NB4 (cell line): ENCODE measurements at regions not wholly inside any gene's neighbourhood (a gene's known extent, or its start where the extent isn't known, plus 50 kb on each side); places are given as distances from the start of the nearest gene placed in this dataset.

Experiments
- DNase-seq: peaks from one replicate; pipeline ENCODE4 v3.0.0; 2010; ENCODE audit warnings: low read depth
- H3K4me3 ChIP-seq: one replicate; pipeline ENCODE4 v1.5.1; 2011; ENCODE audit warnings: mild to moderate bottlenecking, low read depth, low read length, moderate library complexity
- MYC ChIP-seq: IDR thresholded peaks from 2 replicates; pipeline ENCODE4 v1.6.1; 2011; ENCODE audit warnings: low read depth, low read length
- POLR2A ChIP-seq: IDR thresholded peaks from 2 replicates; pipeline ENCODE4 v1.6.1; 2011; ENCODE audit warnings: mild to moderate bottlenecking; ENCODE audit not compliant: insufficient read length; ENCODE audit errors: extremely low read depth
- TF ChIP-seq, protein P1 (sequence below): IDR thresholded peaks from one replicate; pipeline ENCODE4 v1.5.1; 2012; ENCODE audit warnings: low read depth, low read length
- TF ChIP-seq, protein P2 (sequence below): IDR thresholded peaks from 2 replicates; pipeline ENCODE4 v1.6.1; 2011; ENCODE audit warnings: low read depth, low read length

- TF ChIP-seq, protein P1, sequence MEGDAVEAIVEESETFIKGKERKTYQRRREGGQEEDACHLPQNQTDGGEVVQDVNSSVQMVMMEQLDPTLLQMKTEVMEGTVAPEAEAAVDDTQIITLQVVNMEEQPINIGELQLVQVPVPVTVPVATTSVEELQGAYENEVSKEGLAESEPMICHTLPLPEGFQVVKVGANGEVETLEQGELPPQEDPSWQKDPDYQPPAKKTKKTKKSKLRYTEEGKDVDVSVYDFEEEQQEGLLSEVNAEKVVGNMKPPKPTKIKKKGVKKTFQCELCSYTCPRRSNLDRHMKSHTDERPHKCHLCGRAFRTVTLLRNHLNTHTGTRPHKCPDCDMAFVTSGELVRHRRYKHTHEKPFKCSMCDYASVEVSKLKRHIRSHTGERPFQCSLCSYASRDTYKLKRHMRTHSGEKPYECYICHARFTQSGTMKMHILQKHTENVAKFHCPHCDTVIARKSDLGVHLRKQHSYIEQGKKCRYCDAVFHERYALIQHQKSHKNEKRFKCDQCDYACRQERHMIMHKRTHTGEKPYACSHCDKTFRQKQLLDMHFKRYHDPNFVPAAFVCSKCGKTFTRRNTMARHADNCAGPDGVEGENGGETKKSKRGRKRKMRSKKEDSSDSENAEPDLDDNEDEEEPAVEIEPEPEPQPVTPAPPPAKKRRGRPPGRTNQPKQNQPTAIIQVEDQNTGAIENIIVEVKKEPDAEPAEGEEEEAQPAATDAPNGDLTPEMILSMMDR, result no peak
- TF ChIP-seq, protein P2, sequence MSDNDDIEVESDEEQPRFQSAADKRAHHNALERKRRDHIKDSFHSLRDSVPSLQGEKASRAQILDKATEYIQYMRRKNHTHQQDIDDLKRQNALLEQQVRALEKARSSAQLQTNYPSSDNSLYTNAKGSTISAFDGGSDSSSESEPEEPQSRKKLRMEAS, result no peak
- TF ChIP-seq MYC (no peak), POLR2A (no peak)
- DNase-seq, result no peak
- H3K4me3 ChIP-seq, result no peak overlapping the region
These were observed 255.7 kb upstream of the DYNLRB2 start for GRCh38 chr16:80285104-80285503.

DNA sequence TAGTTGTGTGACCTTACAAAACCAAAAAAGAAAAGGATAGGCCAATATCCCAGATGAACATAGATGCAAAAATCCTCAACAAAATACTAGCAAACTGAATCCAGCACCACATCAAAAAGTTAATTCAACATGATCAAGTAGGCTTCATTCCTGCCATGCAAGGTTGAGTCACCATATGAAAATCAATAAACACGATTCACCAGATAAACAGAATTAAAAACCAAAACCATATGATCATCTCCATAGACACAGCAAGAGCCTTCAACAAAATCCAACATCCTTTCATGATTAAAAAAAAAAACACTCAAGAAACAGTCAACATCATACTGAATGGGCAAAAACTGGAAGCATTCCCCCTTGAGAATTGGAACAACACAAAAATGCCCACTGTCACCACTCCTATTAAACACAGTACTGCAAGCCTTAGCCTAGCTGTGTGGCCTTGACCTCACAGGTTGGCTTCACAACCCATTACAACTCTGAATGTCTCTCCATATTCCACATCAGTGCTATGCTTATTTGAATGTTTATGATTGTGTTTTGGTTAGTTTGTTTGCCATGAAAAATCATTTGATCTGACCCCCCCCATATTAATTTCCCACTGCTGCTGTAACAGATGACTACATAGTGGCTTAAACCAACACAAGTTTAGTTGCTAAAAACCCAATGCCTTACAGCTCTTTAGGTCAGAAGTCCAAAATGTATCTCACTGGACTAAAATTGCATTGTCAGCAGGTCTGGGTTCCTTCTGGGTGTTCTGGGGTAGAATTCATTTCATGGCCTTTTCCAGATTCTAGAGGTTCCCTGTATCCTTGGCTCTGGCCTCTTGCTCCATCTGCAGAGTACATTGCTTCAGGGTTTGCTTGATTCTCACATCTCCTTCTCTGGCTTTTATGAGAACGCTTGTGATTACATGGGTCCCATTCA is 257.1 kb upstream of the DYNLRB2 start:
- DNase-seq, result no peak
- TF ChIP-seq MYC, result no peak
- no peak for TF ChIP-seq POLR2A
- TF ChIP-seq, protein P2, result no peak
- TF ChIP-seq, protein P1, result no peak
- H3K4me3 ChIP-seq, result no peak overlapping the region

DNA sequence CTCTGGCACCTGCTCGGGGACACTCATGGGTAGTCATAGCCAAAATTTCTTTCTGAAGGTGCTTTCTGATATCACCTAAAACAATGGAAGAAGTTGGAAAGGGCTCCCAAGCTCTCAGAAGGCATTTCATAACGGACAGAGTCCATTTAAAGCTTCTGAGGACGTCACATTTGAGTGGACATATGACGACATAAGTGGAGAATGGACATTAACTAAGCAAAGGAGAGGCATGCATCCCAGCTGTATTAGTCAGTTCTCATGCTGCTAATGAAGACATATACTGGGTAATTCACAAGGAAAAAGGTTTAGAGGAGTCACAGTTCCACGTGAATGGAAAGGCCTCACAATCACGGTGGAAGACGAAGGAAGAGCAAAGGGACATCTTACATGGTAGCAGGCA is 260.2 kb upstream of the DYNLRB2 start:
- no peak overlapping the region for H3K4me3 ChIP-seq
- TF ChIP-seq, protein P1, result no peak
- no peak for TF ChIP-seq POLR2A
- TF ChIP-seq, protein P2, result no peak
- TF ChIP-seq MYC, result no peak
- no peak for DNase-seq

DNA sequence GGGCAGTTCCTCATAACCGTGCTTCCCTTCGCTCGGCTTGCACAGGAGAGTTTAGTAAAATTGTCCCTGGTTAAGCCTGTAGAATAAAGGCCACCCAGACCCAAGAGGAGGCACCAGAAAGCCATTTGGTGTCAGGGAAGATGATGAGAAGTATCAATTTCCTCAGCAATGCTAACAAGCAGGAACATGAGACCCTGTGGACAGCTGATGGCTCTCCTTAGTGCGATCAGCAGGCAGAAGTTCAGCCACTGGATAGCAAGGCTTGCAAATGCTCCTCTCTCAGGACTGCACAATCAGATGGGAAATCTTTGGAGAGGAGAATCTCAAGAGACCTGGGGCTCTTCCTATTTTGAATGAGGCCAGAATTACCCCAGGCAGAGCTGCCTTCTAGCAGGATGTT is 261.1 kb upstream of the DYNLRB2 start:
- TF ChIP-seq MYC (no peak), POLR2A (no peak)
- TF ChIP-seq, protein P2, result no peak
- TF ChIP-seq, protein P1, result no peak
- no peak for DNase-seq
- H3K4me3 ChIP-seq, result no peak overlapping the region

DNA sequence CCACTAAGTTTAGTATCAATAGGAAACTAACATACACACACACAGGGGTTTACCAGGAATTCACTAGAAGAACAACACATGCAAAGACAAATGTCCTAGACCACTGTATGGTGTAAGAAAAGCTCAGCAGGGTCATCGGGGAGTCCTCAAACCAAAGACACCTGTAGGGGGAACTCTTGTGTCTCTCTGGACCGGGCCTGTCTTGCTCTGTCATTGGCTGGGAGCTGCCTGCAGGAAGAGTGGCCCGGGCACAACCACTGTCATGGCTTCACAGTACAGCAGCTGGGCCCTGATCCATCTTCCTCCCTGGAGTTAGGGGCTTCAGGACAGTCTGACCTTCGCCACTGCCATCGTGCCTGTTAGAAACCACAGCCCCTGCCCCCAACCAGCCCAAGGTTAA is 263.6 kb upstream of the DYNLRB2 start:
- peak; percentile 8 for DNase-seq
- no peak overlapping the region for H3K4me3 ChIP-seq
- TF ChIP-seq, protein P1, result no peak
- TF ChIP-seq, protein P2, result no peak
- no peak for TF ChIP-seq MYC
- no peak for TF ChIP-seq POLR2A
